HG03571 (cell line): ENCODE measurements at regions not wholly inside any gene's neighbourhood (a gene's known extent, or its start where the extent isn't known, plus 50 kb on each side); places are given as distances from the start of the nearest gene placed in this dataset.
A peak's percentile ranks its signal among the peaks of the same experiment; 100 is the strongest.
"Not testable (repeated sequence)": the region's sequence is repeated elsewhere in the genome, so short reads cannot be mapped to it uniquely, and the experiment has no call there.

Experiments
- ATAC-seq: cut with Tn5 transposase; IDR thresholded peaks from one replicate; pipeline ENCODE4 v1.9.1; 2021; ENCODE audit not compliant: unreplicated experiment

DNA sequence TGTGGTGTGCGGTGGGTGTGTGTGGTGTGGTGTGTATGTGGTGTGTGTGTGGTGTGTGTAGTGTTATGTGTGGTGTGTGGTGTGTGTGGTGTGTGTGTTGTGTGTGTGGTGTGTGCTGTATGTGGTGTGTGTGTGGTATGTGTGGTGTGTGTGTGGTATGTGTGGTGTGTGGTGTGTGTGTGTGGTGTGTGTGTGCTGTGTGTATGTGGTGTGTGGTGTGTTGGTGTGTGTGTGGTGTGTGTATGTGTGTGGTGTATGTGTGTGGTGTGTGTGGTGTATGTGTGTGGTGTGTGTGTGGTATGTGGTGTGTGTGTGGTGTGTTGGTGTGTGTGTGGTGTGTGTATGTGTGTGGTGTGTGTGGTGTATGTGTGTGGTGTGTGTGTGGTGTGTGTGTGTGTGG lies 144.3 kb downstream of the HSD17B3 start:
- ATAC-seq: no peak

DNA sequence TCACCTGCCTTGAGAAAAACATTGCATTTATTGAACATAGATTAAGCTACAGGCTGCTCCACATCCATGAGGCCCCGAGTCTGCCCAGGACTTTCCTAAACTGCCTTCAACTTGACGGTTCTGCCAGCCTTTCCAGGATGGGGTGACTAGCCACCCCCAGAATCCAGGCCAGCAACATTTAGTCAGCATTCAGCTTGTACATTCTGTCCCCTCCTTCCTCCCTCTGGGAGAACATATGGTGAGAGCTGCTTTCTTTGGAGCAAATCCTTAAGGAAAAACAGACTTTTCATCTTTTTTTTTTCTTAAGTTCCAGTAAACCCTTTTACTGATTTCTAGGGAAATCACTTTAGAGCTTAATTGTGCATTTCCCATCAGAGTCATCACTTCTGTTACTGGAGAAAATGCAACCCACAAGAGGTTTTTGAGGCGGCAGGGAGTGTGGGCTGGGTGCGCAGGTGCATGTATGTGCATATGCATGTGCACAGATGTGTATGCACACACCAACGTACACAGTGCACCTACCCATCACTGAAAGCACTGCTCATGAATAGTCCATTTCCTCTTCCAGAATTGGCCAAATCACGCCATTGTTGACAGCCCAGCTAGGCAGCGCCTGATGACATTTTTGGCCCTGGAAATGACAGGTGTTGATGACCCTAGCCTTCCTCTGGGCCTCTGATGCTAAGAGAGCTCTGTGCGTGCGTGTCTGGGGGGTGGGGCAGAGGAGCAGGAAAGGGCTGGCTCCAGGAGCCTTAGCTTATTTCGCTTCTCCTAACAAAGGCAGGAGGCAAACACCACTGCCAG lies 145.6 kb downstream of the HSD17B3 start:
- ATAC-seq: no peak

DNA sequence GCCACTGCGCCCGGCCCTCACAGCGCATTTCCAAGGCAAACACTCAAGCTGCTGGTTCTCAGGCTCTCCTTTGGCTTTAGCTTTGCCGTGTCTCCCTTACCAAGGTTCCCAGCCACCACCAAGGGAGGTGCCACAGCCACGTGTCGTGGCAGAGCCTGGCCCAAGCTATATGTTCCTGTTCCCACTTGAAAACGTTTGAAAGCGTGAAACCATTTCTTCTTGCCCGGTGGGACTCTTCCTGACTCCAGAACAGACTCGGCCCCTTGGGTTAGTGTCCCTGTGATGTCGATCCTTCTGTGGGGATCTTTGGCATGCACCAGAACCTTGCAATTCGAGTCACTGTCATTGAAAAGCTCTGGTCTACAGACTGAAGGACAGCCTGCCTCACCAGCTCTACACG lies 147.9 kb downstream of the HSD17B3 start:
- ATAC-seq: no peak

DNA sequence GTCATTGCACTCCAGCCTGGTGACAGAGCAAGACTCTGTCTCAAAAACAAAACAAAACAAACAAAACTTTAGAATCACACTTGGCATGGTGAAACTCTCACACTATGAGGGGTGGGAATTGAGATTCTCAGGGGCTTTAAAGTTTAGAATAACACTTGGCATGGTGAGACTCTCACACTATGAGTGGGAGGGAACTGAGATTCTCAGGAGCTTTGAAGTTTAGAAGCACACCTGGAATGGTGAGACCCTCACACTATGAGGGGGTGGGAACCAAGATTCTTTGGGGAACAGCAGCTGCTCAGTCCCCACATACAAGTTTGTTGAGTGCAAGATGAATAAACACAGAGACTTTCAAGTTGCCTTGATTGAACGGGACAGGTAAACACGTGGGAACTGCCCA lies 149.4 kb downstream of the HSD17B3 start:
- ATAC-seq: no peak

DNA sequence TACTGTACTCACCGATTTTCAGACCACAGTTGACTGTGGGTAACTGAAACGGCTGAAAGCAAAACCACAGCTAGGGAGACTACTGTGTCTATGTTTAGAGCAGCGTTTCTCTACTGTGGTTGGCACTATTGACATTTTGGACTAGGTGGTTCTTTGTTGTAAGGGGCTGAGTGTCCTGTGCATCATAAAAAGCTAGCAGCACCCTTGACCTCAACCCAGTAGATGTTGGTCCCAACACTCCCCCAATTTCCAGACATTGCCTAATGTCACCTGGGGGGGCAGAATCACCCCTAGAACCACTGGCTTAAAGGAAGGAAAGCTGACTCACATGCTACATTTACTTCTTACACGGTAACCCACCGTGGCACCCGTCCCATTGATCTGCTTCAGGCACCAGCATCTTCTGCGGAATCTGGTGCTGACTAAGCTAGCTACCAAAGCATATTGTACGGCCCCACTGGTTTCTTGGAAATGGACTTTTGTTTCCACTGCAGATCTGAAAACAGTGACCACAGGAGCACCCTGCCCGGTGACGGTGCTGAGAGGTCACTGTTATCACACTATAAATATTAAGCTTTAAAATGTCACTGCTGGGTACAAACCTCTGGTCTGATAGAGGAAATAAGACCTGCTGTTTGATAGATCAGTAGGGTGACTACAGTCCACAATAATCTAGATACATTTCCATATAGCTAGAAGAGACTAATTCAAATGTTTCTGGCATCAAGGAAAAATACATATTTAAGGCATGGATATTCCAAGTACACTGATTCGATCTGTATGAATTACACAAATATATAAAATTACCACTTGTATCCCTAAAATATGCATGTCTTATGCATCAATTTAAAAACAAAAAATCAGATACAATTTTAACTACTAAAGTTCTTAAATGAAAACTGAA lies 151.4 kb downstream of the HSD17B3 start:
- peak; percentile 71 for ATAC-seq

DNA sequence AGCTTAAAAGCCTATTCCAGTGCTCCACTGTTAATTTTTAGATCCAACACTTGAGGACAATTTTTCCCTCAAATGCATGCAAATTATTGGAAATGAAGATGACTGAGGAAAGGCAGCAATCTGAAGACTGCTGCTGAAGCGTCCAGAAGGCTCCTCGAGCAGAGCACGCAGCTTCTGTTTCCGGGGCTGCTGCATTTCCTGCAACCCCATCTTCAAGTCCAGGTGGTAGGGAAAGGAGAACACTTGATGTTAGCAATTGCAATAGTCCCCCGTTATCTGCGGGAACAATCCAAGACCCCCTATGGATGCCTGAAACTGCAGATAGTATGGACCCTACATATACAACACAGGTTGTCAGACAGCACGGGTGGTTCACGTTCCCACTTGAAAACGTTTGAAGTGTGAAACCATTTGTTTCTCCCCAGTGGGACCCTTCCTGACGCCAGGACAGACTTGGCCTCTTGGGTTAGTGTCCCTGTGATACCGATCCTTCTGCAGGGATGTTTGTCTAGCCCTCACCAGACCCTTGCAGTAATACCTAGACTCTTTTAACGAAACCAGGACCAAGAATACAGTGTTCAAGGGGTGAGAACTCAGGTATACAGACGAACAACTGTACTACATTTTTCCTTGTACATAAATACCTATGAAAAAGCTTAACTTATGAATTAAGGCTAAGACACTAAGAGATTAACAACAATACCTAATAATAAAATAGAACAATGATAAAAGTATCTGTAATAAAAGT lies 152.3 kb downstream of the HSD17B3 start:
- peak; percentile 14 for ATAC-seq

DNA sequence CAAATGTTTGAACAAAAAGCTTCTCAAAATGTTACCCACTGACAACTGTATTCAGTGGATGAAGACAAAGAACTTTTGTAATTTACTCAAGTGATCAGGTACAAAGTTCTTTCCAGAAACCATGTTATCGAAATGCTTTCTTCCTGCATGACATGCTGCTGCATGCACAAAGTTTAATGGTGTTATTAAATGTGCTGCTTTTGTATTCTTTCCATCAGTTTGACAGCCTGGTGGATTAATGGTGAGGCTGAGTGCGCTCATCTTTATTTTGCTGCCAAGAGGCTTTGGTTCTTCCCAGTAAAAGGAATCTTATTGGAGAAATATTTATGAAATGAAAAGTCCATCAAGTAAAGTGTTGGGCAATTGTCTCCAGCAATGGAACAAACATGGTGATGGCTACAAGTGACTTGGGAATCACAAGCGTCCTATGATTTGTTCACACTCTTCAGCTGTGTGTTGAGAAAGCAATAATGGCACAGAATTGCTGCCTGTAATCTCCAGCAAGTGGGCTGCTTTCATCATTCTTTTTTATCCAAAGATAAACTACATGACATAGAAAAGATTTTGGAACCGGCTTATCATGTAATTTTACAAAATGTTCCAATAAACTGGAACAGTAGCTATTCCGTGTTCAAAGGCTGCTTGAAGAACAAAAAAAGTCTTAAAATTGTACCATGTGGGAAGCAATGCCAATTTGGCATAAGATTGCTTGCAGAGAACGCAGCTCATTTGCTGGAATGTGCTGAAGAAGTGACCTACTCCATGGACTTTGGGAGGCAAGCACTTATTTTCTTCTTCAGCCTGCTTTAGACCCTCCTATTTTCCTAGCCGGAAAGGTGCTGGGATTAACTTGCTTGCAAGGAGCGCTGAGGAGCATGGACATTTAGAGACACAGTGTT lies 153.1 kb downstream of the HSD17B3 start:
- ATAC-seq: no peak

DNA sequence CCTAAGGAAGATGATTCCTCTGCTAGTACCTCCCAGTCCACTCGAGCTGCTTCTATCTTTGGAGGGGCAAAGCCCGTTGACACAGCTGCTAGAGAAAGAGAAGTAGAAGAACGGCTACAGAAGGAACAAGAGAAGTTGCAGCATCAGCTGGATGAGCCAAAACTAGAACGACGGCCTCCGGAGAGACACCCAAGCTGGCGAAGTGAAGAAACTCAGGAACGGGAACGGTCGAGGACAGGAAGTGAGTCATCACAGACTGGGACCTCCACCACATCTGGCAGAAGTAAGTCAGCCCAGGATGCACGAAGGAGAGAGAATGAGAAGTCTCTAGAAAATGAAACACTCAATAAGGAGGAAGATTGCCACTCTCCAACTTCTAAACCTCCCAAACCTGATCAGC lies 154.9 kb downstream of the HSD17B3 start:
- not testable (repeated sequence) for ATAC-seq

DNA sequence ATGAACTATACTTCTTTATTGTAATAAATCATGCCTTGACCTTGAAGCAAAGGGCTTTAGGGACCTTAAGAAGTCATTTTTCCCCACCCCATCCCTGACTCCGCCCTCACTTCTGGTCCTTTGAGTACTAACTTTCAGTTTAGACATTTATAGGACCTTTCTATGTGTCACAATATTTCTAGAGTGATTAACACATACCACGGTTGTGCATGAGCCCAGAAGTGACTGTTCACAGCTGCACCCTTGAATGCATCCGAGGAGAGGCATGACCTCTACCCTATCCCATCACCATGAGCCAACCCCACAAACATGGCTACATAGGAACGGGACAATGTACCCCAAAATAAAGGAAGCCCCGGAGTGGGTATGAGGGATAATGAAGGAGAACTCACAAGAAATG lies 160.3 kb downstream of the HSD17B3 start:
- no peak for ATAC-seq

DNA sequence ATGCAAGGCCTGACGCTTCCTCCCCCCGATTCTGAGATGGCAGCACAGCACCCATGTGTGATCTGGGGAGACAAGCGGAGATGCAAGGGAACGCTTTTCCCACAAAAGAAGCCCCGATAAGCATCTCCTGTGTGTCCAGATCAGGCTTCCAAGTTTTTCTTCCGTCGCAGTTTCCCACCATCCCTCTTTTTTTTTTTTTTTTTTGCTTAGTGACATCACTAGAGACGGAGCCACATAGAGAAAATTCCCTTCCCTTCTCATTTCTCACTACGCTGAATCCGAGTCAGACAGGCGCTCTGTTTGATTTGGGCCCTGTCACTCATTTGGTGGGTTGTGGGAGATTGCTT lies 160.9 kb downstream of the HSD17B3 start:
- ATAC-seq: no peak

DNA sequence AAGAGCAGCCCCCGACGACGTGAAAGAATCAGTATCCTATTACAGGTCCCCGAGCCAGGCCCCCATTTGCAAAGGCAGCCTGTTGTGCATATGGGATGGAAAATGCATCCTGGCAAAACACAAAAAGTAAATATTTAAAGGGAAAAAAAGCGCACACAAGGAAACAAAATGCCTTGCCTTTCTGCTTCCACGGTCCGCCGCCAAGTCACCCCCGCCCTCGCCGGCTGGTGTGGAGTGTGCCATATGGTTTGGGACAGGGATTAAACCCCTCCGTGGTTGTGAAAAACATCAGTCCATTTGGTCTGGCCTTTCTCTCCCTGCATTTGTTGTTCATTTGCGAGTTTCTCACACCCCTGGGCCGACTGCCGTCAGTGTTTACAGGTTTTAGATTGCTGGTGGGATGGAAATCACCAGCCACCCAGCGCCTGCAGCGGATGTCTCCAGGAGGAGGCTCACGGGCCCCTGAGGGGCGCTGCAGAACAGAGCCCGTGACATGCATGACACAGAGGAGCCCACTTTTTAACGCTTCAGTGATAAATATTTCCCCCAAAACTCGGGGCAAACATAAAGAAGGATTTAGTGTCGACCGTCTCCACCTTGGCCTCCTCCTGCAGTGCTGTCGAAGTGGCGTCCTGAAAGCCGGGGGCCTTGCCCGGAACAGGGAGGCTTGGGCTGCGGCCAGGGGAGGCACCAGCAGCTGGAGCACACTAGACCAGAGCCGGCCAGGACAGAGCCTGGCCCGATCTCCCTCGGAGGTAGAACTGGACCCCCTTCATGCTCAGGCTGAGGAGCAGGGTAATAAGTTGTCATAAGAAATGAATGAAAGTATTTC lies 161.5 kb downstream of the HSD17B3 start:
- no peak for ATAC-seq

DNA sequence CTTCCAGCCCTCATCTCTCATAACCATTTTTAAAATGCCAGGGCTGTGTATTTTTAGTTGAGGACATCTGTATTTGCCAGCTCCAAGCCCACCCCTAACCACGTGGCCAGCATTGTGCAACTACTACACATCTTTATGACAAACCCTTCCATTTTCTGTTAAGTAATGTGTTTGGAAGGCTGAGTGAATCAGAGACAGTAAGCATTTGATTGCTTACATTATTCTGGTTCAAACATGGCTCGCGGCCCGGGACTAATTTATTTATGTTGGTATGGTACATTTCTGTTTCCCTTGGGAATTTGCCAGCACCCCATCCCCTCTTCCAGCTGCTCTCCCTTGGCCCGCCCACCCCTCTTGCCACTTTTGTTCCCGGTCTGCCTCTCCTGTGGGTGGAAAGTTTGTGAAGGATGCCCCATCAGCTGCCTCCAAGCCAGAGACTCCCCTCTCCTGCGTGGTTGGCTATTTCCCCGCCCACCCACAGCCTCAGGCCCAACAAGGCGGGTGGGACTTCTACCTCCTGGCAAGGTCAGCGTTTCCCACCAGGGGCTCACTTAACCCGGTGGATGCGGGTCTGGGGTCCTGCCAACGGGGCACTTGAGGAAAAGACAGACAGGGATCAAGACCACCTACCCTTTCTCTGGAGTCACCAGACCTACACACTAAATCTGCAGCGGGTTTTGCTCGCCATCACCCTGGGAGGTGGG lies 162.2 kb downstream of the HSD17B3 start:
- ATAC-seq: no peak

DNA sequence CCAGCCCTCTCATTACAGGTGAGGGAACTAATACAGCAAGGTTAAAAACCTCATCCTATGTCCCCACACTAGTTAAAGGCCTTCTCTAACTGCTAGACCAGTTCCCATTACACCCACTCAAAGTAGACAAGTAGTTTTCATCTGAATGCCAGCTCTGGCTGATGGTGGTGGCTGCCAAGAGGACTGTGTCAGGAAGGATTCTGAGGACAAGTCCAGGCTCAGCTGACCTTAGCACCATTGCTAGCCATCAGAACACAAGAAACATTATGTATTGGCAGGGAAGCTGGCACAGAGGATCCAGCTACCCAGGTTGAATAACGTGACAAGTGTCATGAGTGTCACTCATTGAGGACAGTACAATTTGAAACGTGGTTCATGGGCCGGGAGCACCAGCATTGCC lies 163.4 kb downstream of the HSD17B3 start:
- ATAC-seq: no peak

DNA sequence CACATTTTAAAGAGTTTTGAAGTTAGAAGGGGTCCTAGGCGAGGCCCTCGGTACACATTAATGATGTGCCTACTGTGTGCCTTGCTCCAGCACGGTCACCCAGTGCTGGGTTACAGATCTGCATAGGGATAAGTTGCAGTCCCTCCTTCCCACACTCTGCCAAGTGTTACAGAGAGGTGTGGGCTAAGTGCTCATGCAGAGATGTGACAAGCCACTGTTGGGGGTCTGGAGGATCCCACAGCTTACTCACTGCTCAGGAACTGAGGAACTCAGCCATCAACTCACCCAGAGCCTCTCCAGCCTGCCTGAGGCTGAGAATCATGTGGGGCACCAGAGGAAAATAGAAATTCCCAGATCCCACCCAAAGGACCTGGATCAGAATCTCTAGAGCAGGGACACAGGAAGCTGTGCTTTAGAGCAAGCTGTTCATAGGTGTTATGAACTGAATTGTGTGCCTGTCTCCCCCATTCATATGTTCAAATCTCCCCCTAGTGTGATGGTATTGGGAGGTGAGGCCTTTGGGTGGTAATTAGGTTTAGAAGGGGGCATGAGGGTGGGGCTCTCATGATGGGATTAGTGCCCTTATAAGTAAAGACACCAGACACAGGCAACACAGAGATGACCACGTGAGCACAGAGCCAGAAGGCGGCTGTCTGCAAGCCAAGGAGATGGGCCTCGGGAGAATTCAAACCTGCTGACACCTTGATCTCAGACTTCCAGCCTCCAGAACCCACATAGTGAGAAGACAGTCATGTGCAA lies 164.1 kb downstream of the HSD17B3 start:
- peak; percentile 23 for ATAC-seq

DNA sequence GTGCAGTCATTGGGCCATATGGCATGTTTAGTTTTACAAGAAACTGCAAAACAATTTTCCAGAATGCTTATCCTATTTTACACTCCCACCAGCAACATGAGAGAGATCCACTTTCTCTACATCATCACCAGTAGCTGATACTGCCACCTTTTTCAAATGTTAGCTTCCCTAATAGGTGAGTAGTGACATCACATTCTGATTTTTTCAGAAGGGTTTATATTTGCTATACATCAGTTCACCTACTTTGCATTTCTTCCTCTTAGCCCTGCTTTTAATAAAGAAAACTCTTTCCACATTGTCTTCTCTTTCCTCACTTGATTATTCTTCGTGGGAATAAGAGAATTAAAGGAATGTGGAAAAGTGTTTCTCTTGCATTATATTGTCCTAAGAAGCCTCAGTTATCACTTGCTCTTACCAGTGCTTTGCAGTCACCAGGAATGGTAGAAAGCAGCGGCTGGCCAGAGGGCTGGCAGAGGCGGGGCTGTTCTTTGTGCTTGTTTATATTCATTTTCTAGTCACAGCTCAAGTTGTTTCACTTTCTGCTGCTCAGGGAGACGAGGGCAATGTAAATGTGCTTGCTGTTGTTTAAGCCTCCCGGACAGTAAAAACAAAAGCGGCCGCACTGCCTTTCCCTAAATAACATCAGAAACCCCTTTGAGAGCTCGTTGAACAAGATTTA lies 164.8 kb downstream of the HSD17B3 start:
- peak; percentile 91 for ATAC-seq

DNA sequence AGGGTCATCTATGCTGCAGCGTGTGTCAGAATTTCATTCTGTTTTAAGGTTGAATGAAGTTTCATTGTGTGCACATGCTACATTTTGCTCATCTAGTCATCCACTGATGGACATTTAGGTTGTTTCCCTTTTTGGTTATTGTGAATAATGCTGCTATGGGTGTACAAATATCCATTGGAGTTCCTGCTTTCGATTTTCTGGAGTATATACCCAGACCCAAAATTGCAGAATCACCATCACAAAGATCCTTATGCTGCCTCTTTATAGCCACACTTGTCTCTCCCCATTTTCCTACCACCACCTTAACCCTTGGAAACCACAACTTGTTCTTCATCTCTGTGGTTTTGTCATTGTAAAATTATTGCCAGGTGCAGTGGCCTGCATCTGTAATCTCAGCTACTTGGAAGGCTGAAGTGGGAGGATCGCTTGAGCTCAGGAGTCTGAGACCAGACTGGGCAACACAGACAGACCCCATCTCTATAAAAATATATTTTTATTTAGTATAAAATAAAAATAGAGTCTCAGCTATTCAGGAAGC lies 166.2 kb downstream of the HSD17B3 start:
- no peak for ATAC-seq

DNA sequence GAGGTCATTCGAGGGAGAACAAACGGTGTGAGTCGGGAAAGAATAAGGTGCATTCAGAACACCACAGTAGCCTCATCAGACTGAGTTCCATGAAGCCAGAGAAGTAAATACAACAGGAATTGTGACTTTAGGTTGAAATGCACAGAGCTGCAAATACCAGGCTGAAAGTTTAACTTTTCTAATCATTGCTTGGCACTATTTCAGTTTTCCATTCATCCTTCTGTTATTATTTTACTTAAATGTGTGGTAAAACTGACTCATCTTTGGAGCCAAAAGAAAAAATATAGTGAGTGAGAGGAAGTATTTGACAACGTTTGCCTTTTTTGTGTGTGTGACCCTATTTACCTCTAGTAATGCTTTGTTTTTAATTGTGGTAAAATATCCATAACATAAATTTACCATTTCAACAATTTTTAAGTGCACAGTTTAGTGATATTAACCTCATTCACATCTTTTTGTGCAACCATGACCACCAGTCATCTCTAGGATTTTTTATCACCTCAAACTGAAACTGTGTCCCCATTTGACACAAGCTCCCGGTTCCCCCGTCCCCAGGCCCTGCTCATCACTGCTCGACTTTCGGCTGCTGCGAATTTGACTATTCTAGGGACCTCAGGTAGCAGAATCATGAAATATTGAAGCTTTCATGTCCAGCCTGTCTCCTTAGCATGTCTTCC lies 166.8 kb downstream of the HSD17B3 start:
- no peak for ATAC-seq
